Fibroblast of pulmonary artery (primary cell): ENCODE measurements at regions not wholly inside any gene's neighbourhood (a gene's known extent, or its start where the extent isn't known, plus 50 kb on each side); places are given as distances from the start of the nearest gene placed in this dataset.

ENCODE experiments used
- DNase-seq: peaks from one replicate; pipeline ENCODE4 v3.0.0-alpha.2; 2010; ENCODE audit warnings: low read depth
- H3K4me3 ChIP-seq: replicated peaks from 2 replicates; pipeline ENCODE4 v1.5.1; 2011; ENCODE audit warnings: low read depth, mild to moderate bottlenecking, control low read depth, low read length, moderate library complexity
- TF ChIP-seq, protein P1 (sequence below): IDR thresholded peaks from 2 replicates; pipeline ENCODE4 v1.5.1; 2011; ENCODE audit warnings: mild to moderate bottlenecking, control low read depth, low read length, inconsistent platforms; ENCODE audit errors: missing control alignments

DNA sequence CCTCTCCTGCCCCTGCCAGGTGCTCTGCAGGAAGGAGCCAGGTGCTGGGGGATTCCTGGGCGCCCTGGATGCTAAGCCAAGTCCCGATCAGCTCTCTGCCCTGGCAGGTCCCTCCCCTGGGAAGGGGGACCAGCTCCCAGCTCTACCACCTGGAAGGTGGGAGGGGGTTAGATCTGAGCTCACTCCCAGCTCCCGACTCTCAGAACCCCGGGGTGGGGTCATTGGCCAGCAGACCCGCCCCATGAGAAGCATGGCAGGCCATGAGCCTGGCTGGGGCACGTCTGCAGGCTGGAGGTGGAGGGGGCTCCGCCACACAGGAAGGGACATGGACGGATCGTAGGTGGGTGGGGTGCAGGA, 83.4 kb upstream of the NKX1-1 start:
- DNase-seq, result no peak
- TF ChIP-seq, protein P1, sequence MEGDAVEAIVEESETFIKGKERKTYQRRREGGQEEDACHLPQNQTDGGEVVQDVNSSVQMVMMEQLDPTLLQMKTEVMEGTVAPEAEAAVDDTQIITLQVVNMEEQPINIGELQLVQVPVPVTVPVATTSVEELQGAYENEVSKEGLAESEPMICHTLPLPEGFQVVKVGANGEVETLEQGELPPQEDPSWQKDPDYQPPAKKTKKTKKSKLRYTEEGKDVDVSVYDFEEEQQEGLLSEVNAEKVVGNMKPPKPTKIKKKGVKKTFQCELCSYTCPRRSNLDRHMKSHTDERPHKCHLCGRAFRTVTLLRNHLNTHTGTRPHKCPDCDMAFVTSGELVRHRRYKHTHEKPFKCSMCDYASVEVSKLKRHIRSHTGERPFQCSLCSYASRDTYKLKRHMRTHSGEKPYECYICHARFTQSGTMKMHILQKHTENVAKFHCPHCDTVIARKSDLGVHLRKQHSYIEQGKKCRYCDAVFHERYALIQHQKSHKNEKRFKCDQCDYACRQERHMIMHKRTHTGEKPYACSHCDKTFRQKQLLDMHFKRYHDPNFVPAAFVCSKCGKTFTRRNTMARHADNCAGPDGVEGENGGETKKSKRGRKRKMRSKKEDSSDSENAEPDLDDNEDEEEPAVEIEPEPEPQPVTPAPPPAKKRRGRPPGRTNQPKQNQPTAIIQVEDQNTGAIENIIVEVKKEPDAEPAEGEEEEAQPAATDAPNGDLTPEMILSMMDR, result no peak

DNA sequence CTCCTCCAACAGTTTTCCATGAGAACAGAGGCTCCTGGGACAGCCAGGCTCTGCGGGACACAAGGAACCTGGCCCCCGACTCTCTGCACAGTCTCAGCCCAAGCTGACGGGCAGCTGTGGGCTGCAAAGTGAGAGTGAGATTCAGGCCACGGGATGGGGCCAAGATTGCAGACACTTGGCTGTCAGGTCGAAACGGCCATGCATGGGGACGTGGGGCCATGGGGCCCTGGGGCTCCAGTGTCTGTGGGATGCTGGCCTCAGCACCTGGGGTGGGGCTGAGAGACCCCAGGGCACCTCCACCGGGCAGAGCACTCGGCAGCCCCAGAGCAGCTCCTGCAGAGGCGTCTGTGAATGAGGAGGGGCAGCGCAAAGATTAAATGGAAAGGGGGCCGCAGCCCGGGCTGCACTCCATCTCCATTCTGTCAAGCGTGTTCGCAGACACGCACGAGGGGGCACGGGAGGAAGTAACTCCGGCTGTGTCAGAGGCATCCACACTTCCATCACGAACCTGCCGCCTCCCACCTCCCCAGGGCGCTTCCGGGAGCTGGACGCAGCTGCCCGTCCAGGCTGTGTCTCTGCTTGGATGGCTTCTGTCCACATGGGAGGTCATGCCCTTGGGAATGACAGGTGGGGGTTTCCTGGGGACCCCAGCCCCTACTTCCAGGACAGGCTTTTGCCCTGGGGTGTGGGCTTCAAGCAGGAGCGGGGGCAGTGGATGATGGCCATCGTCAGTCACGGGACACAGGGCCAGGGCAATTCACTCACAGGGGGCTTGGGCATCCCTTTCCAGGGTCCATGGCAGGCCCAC, 82.8 kb upstream of the NKX1-1 start:
- TF ChIP-seq, protein P1, result no peak
- no peak for DNase-seq
- H3K4me3 ChIP-seq, result no peak overlapping the region

More for the DNA sequence above, 83.4 kb upstream of the NKX1-1 start:
- H3K4me3 ChIP-seq, result no peak overlapping the region

DNA sequence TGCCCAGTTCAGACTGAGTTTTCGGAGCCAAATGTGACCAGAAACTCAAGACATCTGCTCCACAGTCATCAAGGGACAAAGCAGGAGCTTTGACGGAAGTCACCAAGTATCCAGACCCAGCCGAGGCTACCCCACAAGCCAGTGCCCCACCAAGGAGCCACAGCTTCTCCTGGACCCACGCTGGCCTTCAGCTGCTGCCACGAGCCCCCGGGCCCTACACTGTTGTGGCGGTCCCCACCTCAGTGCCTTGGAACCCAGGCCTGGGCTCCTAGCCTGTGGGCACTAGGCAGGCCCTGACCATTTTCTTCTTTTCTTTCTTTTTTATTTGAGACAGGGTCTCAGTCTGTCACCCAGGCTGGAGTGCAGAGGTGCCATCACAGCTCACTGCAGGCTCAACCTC, 82.1 kb upstream of the NKX1-1 start:
- TF ChIP-seq, protein P1, result no peak
- H3K4me3 ChIP-seq, result no peak overlapping the region
- DNase-seq, result no peak

DNA sequence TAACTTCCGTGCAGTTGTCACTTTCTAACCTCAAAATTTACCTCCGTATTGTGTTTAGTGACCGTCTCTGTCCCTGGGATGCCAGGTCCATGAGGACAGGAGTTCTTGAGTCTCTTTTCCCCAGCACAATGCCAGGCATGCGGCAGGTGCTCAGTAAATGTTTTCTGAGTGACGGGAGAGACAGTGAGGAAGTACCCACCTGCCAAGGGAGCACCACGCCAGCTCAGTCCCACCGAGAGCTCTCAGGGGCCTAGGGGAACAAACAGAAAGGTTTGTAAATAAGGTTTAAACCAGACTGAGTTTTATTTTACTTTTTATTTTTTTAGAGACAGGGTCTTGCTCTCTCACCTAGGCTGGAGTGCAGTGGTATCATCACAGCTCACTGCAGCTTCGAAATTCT, 81.5 kb upstream of the NKX1-1 start:
- DNase-seq, result no peak
- no peak overlapping the region for H3K4me3 ChIP-seq
- TF ChIP-seq, protein P1, result no peak

DNA sequence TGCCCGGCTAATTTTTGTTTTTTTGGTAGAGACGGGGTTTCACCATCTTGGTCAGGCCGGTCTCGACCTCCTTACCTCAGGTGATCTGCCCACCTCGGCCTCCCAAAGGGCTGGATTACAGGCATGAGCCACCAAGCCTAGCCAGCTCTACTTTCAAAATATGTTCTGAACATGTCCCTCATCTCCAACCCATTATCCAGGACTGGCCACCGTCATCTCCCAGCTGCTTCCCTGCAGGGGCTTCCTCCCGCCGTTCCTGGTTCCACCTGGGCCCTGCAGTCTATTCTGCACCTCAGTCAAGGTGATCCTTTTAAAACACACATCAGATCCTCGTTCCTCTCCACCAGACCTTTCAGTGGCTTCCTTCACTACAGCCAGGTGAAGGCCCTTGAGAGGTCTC, 80.9 kb upstream of the NKX1-1 start:
- no peak overlapping the region for H3K4me3 ChIP-seq
- TF ChIP-seq, protein P1, result no peak
- DNase-seq, result no peak

DNA sequence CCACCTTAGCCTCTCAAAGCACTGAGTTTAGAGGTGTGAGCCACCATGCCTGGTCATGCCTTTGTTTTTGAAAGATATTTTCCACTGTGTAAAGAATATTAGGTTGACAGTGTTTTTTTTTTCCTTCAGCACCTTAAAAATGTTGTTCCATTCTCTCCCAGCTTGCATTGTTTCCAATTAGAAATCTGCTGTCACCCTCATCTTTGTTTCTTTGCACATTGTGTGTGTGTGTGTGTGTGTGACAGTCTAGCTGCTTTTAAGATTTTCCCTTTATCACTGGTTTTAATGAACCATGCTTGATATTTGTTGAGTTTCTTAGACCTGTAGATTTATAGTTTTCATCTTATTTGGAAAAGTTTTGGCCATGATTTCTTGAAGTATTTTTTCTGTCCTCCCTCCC, 79.0 kb upstream of the NKX1-1 start:
- H3K4me3 ChIP-seq, result no peak overlapping the region
- TF ChIP-seq, protein P1, result no peak
- no peak for DNase-seq

DNA sequence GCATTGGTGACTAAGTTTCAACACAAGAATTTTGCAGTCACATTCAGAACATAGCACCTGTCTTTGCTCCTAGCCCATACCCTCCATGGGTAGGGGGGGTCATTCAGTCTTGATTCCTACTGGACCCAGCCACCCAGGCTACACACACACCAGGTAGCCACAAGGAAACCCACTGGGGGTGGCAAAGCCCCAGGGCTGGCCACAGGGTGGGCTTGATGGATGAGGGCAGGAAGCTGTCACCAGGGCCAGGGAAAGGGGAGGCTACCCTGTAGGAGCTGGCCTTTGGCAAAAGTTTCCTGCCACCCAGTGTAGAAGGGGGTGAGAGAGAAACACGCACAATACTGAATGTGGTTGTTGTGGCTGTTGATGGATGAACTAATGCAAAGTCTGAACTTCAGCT, 74.5 kb upstream of the NKX1-1 start:
- TF ChIP-seq, protein P1, result no peak
- DNase-seq, result no peak

More for the DNA sequence above, 74.5 kb upstream of the NKX1-1 start:
- H3K4me3 ChIP-seq, result no peak overlapping the region
